Caki2 (cell line): ENCODE measurements at regions not wholly inside any gene's neighbourhood (a gene's known extent, or its start where the extent isn't known, plus 50 kb on each side); places are given as distances from the start of the nearest gene placed in this dataset.

Experiments used
- DNase-seq: peaks from one replicate; pipeline ENCODE4 v3.0.0-alpha.2; 2015; ENCODE audit warnings: low read depth
- in situ Hi-C: cut with HindIII; loops from 2 replicates; pipeline ENCODE4 v1.10.0; 2016; ENCODE audit warnings: low sequenced_read_pairs, low pct_unique_long_range_greater_than_20kb, mixed read lengths

DNA sequence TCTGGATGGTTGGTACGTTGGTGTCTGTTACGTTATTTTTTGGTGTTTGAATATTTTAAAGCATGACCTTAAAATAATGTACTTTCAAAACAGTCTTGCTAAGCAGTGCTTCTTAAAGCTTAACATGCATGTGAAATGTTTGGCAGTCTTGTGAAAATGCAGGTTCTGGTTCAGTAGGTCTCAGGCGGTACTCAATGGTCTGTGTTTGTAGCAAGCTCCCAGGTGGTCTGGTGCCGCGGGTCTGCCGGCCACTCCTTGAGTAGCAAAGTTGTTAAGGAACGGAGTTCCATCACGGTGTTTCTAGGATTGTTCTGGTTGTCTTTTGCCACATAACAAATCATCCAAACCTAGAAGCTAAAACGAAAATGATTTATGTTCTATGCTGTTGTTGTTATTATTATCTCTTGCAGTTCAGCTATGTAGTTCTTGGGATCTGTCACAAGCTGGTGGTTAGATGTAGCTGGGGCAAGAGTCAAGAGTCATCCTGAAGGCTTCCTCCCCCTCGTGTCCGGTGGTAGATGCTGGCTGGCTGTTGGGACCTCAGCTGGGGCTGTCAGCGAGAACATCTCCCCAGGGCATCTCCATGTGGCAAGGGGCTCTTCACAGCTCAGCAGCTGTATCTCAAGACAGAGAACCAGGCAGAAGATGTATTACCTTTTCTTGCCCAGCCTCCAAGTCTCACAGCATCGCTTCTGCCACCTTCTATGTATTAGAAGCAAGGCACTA, 186.8 kb downstream of the PALM2AKAP2 start:
- no peak for DNase-seq
- in situ Hi-C loops: no loop called here

DNA sequence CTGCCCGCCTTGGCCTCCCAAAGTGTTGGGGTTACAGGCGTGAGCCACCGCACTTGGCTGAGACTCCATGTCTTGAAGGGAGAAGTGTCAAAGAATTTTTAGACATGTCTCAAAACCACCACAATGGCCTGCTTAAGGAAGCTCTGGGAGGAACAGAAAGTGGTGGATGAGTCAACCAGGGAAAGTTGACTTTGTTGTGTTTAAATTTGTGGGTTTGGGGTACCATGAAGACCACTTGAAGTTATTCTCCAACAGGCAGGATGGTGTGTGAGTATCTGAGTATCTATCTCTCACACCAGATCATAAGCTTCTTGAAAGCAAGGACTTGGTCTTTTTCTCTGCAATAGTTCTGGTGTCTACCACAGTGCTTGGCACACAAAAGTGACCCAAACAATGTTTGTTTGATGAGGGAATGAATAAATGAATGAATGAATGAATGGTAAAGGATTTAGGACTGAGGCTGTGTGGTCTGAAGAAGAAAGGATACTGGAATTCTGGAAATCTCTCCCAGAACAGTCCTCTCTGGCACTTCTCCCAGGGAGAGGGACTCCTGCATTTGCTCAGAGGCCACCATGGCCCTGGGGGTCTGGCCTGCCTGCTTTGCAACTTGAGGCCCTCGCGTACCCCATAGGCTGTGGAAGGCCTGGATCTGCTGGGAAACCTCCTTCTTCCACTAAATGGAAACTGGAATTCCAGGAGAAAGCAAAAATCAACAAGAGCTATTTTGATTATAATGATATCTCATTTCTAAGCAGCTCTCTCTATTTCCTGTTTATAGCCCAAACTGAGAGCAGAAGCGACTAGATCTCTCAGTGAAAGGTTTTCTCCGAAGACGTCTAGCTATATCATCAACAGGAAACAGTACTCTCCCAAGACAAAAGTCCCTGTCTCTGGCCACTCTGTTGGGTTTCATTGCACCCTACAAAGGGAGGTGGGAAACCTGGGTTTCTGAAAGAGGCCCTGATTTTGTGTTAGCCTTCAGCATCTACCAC, 187.9 kb downstream of the PALM2AKAP2 start:
- in situ Hi-C loops: no loop called here
- DNase-seq: no peak

DNA sequence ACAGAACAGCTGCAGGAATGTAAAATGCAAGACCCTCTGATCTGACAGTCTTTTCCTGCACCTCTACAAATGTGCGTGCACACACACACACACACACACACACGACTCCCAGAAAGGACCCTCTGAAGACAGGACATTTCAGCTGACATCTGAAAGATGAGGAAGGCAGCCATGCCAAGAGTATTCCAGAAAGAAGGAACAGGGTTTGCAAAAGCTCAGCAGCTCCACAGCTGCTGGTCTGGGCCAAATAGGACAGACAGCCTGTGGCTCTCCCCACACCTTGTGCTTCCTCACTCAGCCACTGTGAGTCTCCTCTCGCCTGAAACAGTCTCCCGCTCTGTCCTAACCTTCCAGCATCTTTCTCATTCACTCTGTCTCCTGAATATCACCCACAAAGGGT, 189.0 kb downstream of the PALM2AKAP2 start:
- DNase-seq: peak; percentile 7
- in situ Hi-C loops: no loop called here

DNA sequence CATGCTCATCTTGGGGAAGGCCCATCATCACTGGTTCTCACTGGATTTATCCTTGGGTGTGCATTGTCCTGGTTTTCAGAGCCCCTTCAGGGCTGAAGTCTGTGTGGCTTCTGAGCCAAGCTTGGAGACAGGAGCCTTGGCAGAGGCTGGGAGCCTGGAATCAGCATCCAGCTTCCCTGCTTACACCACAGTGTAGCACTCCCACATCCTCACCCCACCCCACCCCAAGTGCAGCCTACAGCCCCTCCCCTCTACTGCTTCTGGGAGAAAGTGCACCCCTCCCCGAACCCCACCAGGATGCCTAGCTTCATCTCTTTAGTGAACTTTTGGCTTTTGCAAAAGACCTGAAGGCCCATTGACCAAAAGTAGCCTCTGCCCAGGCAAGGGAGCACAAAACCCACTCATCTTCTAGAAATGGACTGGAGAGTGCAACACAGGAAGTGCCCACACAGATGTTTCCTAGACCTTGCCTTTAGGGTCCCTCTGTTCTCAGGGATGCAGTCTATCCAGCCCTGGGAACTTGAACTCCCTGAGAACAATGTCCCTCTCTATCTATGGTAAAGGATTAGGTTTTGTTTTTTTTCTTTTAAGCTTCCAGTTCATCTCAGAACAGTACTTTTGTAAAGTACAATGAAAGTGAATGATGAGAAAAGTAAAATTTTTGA, 189.7 kb downstream of the PALM2AKAP2 start:
- in situ Hi-C loops: no loop called here
- no peak for DNase-seq

DNA sequence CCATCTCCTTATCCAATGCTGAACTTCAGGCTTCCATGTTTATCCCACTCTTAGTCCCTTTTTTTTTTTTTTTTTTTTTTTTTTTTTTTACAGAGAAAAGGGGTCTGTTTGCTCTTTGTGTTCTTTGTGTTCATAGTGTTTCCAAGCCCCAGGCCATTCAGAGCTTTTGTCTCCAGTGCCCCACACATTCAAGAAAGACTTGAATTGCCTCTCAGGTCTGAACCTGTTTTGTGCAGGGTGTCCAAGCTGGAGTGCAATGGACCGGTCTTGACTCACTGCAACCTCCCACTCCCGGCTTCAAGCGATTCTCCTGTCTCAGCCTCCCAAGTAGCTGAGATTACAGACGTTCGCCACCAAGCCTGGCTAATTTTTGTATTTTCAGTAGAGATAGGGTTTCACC, 191.2 kb downstream of the PALM2AKAP2 start:
- no peak for DNase-seq
- in situ Hi-C loops: no loop called here

DNA sequence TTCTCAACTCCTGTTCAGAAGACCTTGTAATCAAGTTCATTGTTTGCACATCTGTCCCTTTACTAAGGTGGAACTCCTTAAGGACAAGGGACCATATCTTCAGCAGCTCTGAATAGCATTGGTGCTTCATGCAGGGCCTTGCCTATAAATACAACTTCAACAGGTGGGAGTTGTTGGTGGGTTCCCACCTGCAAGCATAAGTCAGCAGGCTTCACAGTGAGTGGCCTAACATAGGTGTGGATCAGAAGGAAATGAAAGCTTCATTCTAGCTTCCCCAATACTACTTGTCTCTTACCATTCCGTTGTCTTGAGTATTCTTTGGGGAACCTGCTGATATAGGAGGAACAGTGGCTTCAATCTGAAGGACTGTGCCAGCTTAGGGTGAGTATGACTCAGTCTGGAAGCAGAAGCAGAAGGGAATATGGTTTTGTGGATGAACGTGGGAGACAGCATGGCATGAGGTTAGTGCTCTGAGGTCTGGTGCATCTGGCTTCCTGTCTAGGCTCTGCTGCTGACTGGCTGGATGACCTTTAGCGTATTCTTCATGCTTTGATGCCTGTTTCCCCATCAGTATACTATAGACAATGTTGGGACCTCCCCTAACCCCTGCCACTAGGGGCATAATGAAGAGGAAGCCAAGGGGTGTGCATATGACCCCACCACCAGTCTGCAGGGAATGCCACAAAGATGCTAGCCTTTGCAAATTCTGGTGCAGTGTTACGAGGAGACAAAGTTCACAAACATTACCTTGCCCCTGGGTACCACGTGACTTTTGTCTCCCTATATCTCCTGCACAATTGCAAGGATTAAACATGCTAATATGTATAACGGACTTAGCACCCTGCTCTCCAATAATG, 192.3 kb downstream of the PALM2AKAP2 start:
- in situ Hi-C loops: no loop called here
- no peak for DNase-seq

DNA sequence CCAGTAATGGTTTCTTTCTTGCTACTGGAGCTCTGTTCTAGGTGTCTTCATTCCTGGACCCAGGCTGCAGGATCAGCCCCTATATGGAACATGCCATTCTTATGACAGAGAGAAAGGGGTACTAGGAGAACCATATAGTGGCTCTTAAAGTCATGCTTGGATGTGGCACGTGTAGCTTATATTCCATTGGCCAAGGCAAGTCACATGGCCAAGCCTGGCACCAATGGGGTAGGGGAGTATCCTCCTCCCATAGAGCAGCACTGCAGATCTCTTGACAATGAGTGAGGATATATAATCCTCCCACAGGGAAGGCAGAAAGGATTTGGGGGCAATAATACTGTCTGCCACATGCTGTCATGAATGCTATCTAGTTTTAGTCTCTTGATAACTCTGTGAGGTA, 193.3 kb downstream of the PALM2AKAP2 start:
- in situ Hi-C loops: no loop called here
- DNase-seq: no peak

DNA sequence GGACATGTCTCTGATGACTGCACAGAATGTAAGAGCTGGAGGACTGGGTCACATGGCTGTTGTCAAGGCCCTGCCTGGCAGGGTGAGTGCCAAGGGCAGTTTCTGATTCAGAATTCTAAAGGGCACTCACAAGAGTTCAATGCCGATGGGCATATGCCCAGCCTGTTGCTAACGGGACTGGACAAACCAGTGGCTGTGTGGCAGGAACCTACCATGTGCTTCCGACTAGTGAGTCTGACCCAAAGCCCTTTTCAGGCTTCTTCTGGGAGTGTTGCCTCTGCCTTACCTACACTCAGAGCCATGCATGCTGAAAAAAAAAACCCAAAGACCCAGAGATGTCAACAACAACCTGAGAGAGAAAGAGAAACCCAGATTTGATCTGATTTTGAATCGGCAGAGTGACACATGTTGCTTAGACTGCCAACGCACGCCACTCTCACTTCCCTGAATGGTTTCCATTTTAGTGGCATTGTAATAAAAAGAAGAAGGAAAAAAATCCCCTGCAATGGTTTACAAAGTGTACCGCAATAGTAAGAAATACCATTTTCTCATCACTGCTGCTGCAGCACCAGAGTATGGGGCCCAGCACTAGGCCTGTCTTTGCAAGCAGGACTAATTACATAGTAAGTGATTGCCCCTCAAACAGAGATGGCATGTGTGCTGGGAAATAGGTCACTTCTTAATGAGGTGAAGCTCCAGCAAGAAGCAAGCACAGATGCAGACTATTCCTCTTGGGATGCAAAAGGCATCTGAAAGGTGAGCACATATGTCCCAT, 194.3 kb downstream of the PALM2AKAP2 start:
- no peak for DNase-seq
- in situ Hi-C loops: no loop called here

DNA sequence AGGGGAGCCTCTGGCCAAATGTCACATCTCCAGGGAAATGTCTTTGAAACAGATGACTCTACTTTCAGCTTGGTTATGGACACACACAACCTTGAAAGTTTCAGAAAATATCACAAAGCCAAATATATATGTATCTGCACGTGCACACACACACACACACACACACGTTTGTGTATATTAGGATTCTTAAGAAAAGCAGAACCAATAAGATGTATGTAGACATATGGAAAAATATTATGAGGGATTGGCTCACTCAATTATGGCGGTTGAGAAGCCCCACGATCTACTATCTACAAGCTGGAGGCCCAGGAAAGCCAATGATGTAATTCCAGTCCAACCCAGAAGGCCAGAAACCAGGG, 194.9 kb downstream of the PALM2AKAP2 start:
- no peak for DNase-seq
- in situ Hi-C loops: no loop called here

DNA sequence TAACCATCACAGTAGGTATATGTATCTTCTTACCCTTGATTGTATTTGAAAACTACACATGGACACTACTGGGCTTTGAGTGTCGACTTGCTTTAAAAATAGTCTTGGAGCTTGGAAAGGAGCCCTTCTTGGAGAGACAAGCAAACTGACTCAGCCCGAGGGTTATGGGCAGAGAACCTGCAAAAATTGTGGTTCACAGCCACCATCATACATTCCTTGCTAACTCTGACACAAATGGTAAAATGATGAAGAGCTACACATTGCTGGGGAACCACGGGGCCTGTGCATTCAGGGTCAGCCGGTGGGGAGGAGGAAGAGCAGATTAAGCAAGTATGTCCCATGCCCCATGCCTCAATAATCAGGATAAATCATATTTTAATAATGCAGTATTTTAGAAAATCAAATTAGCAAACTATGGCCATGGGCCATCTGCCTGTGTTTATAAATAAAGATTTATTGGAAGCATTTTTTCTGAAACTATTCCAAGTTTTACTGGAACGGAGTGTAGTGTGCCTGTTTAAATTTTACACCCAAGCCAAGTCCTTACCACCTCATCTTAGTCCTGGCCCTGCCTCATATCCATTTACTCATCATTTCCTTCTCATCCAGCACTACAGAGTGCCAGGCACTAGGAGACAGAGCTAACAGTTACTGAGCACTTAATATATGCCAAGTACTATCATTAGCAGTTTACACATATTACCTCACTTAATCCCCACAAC, 195.7 kb downstream of the PALM2AKAP2 start:
- in situ Hi-C loops: no loop called here
- DNase-seq: no peak

DNA sequence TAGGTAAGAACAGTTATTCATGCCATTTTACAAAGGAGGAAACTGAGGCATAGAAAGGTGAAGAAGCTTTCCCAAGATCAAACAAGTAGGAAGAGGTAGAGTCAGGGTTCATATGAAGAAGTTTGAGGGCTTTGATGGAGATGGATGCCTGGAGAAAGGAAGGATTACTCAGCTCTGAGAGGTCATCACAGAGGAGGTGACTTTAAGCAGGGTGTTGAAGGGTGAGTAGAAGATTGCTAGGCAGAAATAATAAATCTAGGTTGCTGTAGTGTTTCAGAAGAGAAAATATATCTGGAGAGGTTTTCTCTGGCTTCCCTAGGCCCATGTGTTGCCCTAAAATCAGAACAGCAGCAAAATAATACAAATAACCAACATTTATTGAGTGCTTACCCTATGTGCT, 196.3 kb downstream of the PALM2AKAP2 start:
- in situ Hi-C loops: no loop called here

DNA sequence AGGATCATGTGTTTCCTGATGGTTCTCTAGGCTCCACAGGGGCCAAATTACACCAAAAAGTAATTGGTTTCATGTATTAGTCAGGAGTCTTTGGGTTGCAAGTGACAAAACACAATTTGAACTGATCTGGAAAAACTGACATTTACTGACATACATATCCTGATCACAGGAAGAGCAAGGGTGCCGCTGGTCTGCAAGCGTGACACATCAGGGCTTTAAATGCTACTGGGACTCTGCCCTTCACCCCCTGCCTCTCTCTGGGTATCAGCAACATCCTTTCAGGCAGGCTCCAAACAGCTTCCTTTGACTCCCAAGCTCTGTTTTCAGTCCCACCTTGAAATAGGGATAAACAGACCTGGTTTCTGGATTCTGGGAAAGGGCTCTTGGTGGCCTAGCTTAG, 197.5 kb downstream of the PALM2AKAP2 start:
- in situ Hi-C loops: no loop called here
- no peak for DNase-seq

More for the DNA sequence above, 196.3 kb downstream of the PALM2AKAP2 start:
- no peak for DNase-seq

DNA sequence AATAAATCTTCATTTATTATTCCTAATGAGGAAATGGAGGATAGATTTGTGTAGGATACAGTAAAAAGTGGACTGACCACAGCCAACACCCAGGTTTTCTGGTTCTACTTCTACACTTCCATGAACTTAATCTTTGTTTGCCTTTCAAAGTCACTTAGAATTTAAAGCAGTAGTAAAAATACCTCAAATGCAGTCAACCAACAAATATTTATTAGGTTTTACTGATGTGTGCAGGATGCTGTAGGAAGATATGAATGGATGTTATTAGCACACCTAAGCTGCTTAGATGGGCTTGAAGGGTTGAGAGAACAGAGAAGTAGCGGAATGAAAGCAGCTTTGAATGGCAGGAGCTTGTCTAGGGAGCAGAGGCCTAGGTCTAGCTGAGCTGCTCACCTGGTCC, 201.1 kb downstream of the PALM2AKAP2 start:
- in situ Hi-C loops: no loop called here

DNA sequence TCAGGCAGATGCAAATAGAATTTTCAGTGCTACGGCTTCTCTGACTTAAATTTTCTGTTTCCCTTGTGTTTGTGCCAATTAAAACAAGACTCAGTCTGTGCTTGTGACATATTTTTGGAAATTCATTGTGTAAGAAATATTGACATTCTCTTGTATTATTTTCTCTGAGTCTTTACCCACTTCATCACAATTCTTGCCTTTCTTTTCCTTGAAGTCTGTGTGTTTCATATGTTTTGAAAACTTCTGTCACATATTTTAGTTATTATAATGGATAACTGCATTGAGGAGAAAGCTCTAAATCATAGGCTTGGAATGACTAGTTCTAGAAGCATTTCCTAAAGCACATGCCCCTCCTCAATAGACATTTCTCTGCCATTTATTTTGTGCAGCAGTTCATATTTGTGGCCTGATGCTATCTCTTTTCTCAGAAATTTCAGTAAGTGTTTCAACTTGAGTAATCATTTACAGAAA, 206.6 kb downstream of the PALM2AKAP2 start:
- in situ Hi-C loops: no loop called here
- DNase-seq: peak; percentile 85

More for the DNA sequence above, 201.1 kb downstream of the PALM2AKAP2 start:
- DNase-seq: peak; percentile 47

DNA sequence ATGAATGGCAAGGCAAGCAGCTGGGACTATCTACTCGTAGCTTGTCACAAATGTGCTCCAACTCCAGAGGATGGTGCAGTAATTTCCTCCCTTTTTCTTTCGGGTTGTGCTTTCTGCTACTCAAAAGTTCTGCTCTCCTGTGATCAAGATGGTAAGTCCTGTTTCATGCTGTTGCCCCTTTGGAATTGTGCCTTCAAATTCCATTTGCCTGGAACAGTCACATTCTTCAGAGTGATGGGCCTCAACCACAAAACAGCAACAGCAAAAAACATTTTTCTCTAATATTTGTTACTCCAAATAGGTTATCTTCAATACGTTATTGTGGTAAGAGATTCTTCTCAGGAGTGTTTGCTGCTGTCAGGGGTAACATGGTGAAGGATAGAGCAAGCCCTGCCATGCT, 209.3 kb downstream of the PALM2AKAP2 start:
- in situ Hi-C loops: no loop called here
- DNase-seq: no peak

DNA sequence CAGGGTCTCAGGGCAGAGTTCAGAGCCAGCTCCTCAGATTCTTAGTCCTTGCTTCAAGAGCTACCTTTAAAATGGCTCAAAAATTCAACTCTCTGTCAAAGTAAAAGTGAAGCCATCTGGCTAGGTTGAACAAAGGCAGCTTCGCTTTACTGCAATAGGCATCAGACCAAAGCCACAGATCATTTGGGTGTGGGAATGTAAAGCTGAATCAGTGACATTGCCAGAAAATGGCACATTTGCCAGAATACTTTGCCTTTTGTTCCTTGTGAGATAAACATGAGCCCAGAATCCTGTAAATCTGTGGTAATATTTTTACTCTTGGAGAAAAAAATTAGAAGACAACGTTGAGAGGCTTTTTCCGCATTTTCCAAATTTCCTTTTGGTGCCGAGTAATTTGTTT, 210.5 kb downstream of the PALM2AKAP2 start:
- in situ Hi-C loops: no loop called here
- no peak for DNase-seq

DNA sequence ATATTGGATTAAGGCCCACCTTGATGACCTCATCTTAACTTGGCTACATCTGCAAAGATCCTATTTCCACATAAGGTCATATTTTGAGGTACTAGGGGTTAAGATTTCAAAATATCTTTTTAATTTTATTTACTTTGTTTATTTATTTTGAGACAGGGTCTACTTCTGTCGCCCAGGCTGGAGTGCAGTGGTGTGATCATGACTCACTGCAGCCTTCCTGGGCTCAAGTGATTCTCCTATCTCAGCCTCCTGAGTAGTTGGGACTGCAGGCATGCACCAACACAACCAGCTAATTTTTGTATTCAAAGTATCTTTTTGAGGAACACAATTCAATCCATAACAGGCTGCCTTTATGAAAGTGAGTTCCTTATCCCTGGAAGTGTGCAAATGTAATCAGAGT, 212.3 kb downstream of the PALM2AKAP2 start:
- in situ Hi-C loops: no loop called here
- DNase-seq: no peak
